ENCODE measurements at regions not wholly inside any gene's neighbourhood (a gene's known extent, or its start where the extent isn't known, plus 50 kb on each side); places are given as distances from the start of the nearest gene placed in this dataset.

DNA sequence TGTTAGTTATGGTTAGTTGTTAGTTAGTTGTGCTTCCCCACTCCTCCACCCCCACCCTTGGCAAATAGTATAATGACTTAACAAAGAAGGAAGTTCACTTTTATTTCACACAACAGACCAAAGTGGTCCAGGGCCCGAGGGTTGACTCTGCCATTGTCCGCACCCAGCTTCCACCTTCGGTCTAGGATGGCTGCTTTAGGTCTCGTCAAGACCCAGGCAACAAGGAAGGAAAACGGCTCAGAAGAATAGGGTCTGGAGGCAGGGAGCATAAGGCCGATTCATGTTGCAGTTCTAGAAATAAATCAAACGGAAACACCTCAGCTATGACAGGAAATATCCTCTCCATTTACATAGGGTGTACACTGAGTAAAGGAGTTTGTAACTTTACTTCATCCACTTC is 206.0 kb upstream of the CXCR4 start:
- TF ChIP-seq, protein P1, sequence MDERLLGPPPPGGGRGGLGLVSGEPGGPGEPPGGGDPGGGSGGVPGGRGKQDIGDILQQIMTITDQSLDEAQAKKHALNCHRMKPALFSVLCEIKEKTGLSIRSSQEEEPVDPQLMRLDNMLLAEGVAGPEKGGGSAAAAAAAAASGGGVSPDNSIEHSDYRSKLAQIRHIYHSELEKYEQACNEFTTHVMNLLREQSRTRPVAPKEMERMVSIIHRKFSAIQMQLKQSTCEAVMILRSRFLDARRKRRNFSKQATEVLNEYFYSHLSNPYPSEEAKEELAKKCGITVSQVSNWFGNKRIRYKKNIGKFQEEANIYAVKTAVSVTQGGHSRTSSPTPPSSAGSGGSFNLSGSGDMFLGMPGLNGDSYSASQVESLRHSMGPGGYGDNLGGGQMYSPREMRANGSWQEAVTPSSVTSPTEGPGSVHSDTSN (CRISPR knock-in tag; IDR thresholded peaks at IDR 0.05; ENCODE audit: low read depth), result no peak
- TF ChIP-seq, protein P1 (tag; conservative IDR thresholded peaks at IDR 0.05; ENCODE audit: low read depth), result 0 out of 2 replicates have a peak, but pooled peaks have one; percentile 13
- TF ChIP-seq, protein P2, sequence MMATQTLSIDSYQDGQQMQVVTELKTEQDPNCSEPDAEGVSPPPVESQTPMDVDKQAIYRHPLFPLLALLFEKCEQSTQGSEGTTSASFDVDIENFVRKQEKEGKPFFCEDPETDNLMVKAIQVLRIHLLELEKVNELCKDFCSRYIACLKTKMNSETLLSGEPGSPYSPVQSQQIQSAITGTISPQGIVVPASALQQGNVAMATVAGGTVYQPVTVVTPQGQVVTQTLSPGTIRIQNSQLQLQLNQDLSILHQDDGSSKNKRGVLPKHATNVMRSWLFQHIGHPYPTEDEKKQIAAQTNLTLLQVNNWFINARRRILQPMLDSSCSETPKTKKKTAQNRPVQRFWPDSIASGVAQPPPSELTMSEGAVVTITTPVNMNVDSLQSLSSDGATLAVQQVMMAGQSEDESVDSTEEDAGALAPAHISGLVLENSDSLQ (IDR thresholded peaks at IDR 0.05), result peak; percentile 37; the same call in 1 of the 2 replicates
- TF ChIP-seq, protein P3, sequence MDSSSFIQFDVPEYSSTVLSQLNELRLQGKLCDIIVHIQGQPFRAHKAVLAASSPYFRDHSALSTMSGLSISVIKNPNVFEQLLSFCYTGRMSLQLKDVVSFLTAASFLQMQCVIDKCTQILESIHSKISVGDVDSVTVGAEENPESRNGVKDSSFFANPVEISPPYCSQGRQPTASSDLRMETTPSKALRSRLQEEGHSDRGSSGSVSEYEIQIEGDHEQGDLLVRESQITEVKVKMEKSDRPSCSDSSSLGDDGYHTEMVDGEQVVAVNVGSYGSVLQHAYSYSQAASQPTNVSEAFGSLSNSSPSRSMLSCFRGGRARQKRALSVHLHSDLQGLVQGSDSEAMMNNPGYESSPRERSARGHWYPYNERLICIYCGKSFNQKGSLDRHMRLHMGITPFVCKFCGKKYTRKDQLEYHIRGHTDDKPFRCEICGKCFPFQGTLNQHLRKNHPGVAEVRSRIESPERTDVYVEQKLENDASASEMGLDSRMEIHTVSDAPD (CRISPR knock-in tag; IDR thresholded peaks at IDR 0.05), result no peak
- in situ Hi-C loops (cut with MboI) (no loop called here), intact Hi-C loops (cut with micrococcal nuclease) (no loop called here)
- no peak for ATAC-seq
- no peak for FAIRE-seq
- DNase-seq (ENCODE audit: extremely low read depth in 1 of 4, low spot score in 3 of 4), result no peak
- no peak overlapping the region for H3K4me2 ChIP-seq (ENCODE audit: insufficient read depth, low read length)
- H3K9ac ChIP-seq (ENCODE audit: insufficient read depth in 1 of 2, low read depth in 2 of 2, low read length in 2 of 2), result no peak overlapping the region
- no peaks in the 10 kb centered on the region for H3K9me1 ChIP-seq (ENCODE audit: control insufficient read depth, insufficient read depth, low read length)
- H3K9me3 ChIP-seq (replicated peaks; ENCODE audit: control insufficient read depth, insufficient read depth, low read depth, low read length), result no peaks in the 10 kb centered on the region
- no peaks in the 10 kb centered on the region for H3K36me3 ChIP-seq (ENCODE audit: control insufficient read depth, insufficient read depth, low read length)
- no peaks in the 10 kb centered on the region for H4K20me1 ChIP-seq (replicated peaks; ENCODE audit: control insufficient read depth, insufficient read depth, low read length)
- H2AFZ ChIP-seq (ENCODE audit: low read depth, low read length), result peak overlapping the region; percentile 39; the same call in 1 of the 2 replicates
- H3K27ac ChIP-seq (ENCODE audit: extremely low read depth, low read depth, low read length), result no peak overlapping the region
- no peaks in the 10 kb centered on the region; a peak in 1 of 5 replicates for H3K4me1 ChIP-seq (replicated peaks in 1 of 2; ENCODE audit: control insufficient read depth in 2 of 2, insufficient read depth in 2 of 2, low read length in 2 of 2)
- H3K79me2 ChIP-seq (ENCODE audit: control insufficient read depth, insufficient read depth, low read length), result no peaks in the 10 kb centered on the region
- ChIA-PET POLR2A (no interaction called here), CTCF (ENCODE audit: low intra/inter-chr PET ratio) (no interaction called here)
- no TSS peak for BruUV-seq (replicated peaks)
- peaks cover 3 to 11% of the 10 kb centered on the region in 2 experiments; a peak in 3 of 5 replicates for H3K27me3 ChIP-seq (ENCODE audit: control insufficient read depth in 2 of 2, insufficient read depth in 2 of 2, low read length in 2 of 2)
- H3K4me3 ChIP-seq, result no peak overlapping the region
- WGBS (ENCODE audit: insufficient coverage, low coverage, missing lambda C conversion rate), result 3% methylated on average over 7 of the region's 7 CpGs
